Germinal center (tissue), 1 donor: ENCODE measurements at regions not wholly inside any gene's neighbourhood (a gene's known extent, or its start where the extent isn't known, plus 50 kb on each side); places are given as distances from the start of the nearest gene placed in this dataset.

Source experiments
- DNase-seq: peaks from one replicate; pipeline ENCODE4 v3.0.0; 2012; ENCODE audit warnings: mixed read lengths, low spot score

DNA sequence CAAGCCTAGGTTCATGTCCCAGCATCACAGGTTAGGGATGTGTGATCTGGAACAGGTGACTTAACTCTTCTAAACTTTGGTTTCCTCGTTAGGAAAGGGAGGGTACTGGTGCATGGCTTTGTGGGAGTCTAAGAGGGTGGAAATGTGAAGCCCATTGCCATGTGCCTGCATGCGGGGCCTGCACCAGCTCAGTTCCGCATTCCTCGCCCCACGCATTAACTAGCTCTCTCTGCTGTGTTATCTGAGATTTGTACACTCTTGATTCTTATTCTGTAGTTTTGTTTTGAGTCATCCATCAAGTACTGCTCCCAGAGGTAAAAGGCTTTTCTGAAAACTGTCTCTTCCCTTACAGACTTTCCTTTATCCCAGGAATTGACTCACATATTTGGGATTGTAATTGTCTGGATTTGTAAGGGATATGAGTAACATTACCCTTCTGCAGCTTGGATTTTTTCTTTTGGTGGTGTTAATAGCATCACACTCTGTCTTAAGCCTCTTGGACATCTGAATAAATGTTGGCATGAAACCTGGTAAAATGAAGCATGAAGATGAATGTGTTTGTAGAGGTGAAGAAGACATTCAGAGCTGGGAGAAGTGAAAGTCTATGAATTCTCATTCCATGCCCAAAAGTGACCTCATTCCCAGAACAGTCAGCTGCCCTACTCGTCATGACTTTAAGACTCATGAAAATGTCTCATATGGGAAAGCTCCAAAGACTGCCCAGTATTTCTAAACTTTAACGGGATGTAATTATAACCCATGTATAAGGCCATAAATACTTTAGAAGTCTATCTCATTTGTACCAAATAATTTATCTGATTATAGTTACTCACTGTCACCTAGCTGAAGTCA lies 357.3 kb downstream of the FOXA2 start:
- no peak for DNase-seq

GRCh38 chr20:22223236-22223635 lies 361.1 kb downstream of the FOXA2 start:
- no peak for DNase-seq

DNA sequence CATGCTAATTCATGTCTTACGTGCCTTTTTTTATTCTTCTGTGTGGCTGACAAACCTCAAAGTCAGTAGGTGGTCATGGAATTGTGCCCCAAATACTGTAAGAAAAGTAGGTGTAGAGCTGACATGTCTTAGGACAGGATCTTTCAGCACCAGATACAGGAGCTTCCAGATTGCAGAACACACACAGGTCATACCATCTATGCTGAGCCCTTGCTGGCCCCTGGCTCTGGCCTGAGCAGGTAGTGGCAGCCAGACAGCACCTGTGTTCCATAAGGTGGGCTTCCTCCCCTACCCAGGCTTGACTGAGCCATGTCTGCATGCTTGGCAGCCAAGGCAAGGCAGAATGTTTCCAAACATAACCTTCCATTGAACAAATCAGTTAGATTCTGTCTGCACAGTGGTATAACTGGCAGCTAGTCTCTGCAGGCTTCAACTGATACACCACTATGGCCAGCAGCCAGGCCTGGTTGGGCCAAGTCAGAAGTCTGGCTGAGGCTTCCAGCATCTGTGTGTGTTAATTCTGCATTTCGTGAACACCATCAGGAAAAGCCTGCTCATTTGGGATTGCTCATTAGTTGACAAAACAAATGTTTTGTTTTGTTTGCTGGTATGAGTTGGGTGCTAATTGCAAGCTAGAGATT lies 366.5 kb downstream of the FOXA2 start:
- no peak for DNase-seq

GRCh38 chr20:22216984-22217383 lies 367.4 kb downstream of the FOXA2 start:
- DNase-seq, result no peak

GRCh38 chr20:22214296-22214695 lies 370.1 kb downstream of the FOXA2 start:
- DNase-seq, result no peak

DNA sequence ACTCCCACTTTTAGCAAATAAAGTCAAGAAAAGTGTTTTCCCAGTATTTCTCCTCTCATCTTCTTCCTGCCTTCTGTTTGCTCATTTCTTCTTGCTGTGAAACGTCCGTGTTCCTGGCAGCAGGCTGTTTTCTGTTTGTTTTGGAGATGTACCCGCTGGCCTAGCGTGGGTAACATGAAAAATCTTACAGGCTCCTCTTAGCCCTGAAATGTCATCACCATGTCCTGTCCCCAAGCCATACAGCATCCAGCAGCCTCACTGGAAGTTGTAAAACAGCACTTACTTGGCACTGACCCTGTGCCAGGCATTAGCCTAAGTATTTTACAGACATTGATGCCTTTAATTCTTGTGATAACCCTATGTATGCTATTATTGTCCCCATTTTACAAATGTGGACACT lies 371.1 kb downstream of the FOXA2 start:
- no peak for DNase-seq

- no peak for DNase-seq
These were observed 377.1 kb downstream of the FOXA2 start for GRCh38 chr20:22207280-22207679.

DNA sequence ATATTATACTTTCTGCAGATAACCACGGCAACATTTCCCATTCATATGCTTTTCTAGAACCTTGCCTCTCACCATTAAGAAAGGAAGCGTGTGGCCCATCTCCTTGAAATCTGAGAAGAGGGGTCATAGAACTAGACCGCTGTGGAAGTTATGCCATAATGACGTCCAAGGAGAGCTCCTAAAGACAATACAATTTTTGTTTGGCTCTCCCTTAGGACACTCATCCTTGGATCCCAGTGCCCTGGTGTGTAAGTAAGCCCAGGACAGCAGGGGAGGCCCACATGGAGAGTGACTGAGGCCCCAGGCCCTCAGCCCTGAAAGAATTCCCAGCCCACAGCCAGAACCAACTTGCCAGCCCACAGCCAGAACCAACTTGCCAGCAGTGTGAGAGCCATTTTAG lies 379.6 kb downstream of the FOXA2 start:
- no peak for DNase-seq

DNA sequence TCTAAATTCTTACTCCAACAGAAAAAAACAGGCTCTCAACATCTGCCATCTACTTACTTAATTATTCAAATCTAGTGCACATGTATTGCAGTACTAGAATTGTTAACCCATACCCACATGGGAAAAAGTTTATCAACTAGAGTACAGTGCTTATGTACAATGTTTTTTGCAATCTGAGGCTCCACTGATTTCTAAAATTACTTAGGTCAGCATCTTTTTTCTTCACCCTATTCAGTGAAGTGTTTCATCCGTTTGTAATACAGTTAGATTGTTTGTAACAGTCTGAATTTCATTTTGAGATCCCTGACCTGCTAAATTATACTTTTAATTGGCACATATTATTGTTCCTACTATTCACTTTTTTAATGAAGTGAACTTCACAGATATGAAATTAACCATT lies 402.2 kb downstream of the FOXA2 start:
- no peak for DNase-seq

- DNase-seq, result no peak
These were observed 404.1 kb downstream of the FOXA2 start for GRCh38 chr20:22180244-22180643.

DNA sequence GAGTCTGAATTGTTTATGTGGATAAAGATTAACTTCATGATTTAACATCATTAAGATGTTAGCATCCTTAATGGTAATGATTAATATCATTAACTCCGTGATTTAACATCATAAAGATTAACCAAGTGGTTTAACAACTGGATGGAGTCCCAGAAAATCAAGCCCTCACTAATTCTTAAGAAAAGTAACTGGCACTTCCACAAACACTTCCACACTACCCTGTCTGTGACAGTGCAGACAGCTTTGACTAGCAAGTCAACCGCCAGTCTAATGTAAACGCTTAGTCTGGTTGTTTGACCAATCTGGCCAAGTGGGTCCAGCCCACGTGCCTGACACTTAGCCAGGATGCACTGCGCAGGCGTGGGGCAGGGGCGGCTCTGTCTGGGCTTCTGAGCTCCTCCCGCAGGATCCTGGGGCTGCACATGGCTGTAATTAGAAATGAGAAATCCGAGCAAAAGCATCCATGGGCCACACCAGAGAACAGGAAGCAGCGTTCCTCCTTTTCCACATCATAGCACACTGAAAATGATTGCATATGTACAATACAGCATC lies 424.2 kb downstream of the FOXA2 start:
- DNase-seq, result no peak

DNA sequence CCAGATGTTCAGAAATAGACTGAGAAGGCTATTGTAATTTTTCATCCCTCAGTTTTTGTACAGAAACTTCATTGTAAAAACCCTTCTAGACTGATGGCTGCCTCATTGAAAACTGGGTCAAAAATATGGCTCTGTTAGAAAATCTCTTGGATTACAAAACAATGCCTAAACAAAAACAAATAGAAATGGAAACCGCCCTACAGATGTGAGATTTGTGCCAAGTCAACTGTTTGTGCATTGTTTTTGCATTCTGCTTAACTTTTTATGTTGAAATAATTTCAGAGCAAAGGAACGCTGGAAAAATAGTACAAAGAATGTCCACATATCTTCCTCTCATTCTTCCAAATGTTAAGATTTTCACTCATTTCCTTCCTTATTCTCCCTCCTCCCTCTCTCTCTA lies 425.1 kb downstream of the FOXA2 start:
- no peak for DNase-seq

DNA sequence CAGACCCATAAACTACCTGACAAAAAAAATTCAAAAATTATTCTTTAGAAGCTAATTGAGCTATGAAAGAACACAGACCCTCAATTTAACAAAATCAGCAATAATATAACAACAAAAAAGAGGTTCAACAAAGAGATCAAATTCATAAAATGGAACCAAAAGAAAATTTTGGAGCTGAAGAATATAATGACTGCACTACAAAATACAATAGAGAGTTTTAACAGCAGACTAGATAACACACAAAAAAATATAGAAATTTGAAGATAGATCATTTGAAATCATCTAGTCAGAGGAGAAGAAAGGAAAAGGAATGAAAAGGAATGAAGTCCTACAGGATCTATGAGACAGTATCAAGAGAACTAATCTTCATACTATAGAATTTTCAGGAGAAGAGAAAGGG lies 422.1 kb downstream of the PAX1 start:
- DNase-seq, result no peak

- no peak for DNase-seq
These were observed 401.0 kb downstream of the PAX1 start for GRCh38 chr20:22106308-22106938.

- no peak for DNase-seq
These were observed 396.1 kb downstream of the PAX1 start for GRCh38 chr20:22101606-22102005.

- no peak for DNase-seq
These were observed 395.2 kb downstream of the PAX1 start for GRCh38 chr20:22100686-22101085.

DNA sequence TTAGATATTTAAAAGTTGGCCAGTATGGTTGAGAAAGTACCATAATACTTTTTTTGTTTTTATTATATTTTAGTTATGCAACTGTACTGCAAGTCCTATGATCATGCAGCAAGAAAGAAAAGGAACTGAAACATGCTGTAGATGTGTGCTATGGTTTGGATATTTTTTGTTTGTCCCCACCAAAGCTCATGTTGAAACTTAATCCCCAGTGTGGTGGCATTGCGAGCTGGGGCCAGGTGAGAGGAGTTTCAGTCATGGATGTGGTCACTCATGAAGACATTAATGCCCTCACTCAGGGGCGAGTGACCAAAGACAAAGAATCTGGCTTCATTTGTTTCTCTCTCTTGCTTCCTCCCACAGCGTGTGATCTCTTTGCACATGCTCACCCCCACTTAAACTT lies 393.9 kb downstream of the PAX1 start:
- no peak for DNase-seq

DNA sequence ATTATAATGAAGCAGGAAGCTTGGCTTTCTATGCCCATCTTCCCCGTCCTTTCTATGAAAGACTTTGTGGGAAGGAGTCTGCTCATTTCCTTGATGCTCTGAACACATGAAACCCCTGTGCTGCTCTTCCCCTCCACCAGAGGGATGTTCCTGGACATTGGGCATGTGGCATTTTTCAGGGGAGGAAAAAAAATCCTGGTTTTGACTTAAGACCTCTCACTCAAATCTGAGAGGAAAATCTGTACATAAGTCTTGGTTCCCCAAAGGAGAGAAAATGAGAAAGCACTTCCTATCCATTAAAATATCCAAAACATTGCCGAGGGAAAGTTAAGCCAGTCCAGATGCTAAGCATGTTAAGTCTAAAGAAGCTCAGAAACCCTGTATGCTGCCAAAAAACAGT lies 393.0 kb downstream of the PAX1 start:
- no peak for DNase-seq

DNA sequence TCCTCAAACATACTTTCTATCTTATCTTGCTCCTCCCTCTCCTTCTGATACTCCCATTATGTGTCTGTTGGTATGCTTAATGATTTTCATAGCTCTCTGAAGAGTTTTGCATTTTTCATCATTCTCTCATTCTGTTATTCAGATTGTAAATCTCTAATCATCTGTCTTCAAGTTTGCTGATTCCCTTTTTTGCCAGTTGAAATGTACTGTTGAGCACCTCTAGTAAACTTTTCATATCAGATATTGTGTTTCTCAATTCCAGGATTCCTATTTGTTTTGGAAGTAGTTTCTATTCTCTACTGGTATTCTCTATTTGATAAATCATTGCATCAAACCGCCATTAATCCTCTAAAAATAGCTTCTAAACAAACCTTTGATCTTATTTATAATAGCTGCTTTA lies 387.7 kb downstream of the PAX1 start:
- DNase-seq, result no peak

DNA sequence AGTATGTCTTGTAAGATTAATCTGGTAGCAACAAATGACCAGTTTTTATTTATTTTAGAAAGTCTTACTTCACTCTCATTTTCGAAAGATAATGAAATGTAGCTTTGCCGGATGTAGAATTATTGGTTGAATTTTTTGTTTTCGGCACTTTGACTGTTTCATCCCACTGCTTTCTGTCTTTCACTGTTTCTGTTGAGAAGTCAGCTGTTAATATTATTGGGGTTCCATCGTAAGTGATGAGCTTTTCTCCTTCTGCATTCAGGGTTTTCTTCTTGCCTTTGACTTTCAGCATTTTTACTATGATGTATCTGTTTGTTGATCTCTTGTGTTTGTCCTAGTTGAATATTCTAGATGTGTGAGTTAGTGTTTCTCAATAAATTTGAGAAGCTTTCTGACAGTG lies 383.4 kb downstream of the PAX1 start:
- no peak for DNase-seq

DNA sequence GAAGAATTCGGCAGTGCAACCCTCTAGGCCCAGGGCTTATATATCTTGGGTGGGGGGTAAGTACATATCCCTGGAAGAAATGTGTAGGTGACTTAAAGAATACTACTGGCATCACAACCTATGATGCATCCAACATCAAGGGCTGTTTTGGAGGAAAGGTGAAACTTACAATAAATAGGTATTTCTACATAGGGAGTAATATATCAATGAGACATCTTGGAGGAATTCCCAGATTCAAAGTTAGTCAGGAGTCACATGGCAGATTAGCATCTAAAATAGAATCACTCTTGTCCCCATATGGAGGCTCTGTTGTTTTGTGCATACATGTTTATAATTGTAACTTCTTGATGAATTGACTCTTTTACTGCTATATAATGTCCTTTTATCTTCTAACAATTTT lies 375.5 kb downstream of the PAX1 start:
- DNase-seq, result no peak

DNA sequence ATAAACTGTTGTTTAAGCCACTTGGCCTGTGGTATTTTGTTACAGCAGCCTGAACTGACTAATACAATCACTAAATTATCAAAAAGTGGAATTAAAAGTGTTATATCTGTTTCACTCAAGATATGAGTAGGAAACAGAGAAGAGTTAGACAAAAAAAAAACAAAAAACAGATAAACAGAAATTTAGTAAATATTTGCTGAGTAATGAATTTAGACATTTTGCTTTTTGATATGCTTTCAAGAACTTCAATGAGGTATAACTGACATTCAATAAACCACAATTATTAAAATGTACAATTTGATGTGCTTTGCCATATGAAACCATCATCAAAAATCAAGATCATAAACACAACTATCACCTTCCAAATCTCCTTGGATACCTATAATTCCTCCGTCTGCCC lies 369.2 kb downstream of the PAX1 start:
- DNase-seq, result no peak

GRCh38 chr20:22071841-22072240 lies 366.4 kb downstream of the PAX1 start:
- no peak for DNase-seq
